ENCODE measurements at regions not wholly inside any gene's neighbourhood (a gene's known extent, or its start where the extent isn't known, plus 50 kb on each side); places are given as distances from the start of the nearest gene placed in this dataset.

DNA sequence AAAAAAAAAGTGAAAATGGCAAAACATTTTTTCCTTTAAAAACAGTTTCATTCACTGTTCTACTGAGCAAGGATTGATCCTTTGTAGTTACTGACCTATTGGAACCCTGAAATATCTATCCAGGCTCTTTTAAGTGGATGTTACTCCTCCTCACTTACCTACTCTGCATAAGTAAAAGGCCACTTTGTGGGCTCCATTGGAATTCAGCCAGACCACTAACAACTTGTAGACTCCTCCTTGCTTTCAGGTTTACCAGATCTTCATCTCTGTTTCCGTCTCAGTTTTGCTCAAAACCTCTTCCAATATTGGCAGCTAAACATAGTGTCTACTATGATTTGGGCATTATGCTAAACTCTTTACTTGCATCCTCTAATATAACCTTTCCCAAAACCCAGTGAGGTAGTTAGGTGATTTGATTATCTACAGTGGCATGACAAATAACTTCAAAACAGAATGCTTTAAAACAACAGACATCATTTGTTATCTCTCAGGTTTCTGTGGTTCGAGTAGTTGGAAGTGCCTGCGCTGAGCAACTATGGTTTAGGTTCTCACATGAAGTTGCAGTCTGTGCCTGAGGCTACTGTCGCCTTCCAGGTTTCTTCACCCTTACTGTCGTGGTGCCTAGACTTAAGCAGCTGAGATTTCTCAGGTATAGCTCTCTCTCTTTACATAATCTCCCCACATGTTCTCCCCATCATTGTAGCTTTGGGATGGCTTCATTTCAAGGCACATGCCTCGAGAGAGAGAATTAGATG, 698.2 kb downstream of the REEP3 start:
- no peak for DNase-seq (ENCODE audit: low spot score)

DNA sequence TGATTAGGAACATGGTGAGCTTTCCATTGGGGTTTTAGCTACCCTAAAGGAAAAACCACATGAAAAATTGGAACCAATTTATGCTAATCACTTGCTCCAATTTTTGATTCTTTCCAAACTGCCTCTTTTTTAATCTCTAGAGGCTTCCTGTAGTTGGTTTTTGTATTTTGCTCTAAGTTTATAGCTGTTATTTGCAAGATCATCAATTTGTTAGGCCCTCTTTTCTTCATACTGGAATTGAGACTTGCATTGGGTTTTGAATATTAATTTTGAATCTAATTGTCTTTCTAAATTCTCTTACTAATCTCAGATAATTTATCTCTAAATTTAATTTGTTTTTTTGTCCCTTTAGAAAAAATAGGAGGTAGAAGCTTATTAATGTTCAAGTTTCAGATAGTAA, 713.3 kb downstream of the REEP3 start:
- no peak for DNase-seq (ENCODE audit: low spot score)

DNA sequence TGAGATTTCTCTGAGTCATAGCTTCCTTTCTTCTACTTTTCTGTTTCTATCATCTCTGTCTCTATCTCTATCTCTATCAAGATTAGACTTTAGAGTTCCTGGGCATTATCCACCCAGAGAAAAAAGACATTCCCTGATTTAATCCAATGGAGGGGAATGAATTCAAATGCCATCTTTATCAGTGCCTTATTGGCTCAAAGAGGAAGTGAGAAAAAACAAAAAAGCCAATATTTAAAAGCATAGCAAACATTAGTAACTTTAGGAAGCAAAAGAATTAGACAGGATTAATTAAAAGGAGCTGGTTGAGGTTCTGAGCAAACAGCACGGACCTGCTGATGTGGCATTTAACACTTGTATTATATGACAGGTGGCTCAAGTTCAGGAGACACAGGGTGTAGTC, 736.5 kb downstream of the REEP3 start:
- DNase-seq (ENCODE audit: low spot score) = no peak

DNA sequence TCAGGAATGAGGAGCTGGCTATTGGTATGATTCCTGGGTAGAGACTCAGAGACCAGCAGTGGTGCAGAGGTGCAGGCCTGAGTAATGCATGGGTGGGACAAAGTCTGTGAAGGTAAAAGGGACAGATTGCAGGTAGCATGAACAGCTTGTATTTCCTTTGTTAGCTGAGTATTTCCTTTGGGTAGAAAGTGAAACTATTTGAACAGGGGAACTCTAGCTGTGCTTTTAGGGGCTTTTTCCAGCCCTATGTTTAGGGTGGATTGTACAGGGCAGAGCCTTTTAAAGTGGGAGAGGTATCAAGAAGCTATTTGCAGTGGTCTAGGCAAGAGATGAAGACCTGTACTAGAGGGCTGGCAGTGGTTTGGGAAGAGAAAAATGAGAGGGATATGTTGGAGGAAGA, 739.9 kb downstream of the REEP3 start:
- no peak for DNase-seq (ENCODE audit: low spot score)

DNA sequence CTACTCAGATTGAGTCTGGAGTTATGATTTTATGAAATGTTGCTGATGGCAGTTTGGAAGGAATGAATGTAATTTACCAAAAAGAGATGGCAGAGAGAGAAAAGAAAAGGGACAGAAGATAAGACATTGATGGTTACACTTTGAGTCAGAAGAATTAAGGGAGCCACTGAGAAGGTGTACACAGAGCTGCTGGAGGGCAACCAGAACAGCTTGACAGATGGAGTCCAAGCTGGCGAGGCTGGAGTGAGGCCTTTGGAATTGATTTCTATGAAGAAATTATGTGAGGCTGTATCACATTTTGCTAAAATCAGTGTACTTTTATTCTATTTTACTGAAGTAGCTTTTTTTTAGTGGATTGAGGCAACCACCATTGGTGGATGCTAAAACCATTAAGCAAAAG, 740.5 kb downstream of the REEP3 start:
- no peak for DNase-seq (ENCODE audit: low spot score)

DNA sequence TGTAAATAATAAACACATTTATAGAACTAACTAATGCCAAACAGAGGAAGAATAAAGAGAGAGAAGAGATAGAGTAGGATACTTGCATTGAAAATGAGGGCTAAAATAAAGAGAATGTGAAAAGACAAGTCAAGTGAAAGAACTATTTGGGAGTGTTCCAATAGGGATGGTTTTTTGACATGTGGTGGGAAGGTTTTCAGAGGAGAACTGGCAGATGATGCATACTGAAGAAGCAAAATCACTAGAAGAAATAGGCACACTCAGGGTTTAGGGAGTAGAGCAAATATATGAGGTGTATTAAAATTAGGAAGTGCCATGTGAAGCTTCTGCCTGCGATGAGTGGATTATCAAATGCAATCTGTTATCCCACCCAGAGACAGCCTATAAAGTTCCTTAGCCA, 744.8 kb downstream of the REEP3 start:
- no peak for DNase-seq (ENCODE audit: low spot score)

DNA sequence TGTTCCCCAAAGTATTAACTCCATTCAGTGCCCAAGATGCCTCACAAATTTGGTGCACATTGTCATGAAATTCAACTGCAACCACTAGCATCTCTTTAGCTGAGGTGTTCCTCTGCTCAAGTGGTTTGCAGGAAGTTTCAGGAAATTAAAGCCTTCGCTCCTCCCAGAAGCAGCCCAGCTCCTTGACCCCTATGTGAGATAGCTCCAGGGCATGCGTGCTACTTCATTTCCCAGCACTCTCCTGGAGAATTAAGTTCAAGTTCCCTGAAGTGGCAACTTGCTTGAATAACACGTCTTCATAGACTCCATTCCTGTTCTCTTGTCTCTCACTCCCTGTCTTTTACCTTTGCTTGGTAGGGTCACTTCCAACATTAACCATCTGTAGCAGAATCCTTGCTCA, 750.3 kb downstream of the REEP3 start:
- no peak for DNase-seq (ENCODE audit: low spot score)

DNA sequence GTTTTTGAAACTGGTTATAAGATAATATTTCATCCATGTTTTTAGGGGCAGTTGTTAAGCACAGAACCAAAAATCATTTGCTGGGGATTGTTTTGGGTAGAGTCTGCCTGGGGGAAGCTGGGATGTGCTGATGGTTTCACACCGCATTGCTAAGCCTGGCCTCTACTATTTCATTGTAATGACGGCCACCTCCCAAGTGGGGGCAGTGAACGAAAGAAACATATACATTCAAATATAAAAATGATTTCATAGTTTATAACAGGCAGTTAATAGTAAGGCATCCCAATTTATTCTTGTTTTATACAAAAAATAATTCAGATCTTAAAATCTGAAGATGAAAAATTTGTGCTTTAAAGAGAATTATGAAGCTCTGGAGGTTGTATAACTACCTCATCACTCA, 750.8 kb downstream of the REEP3 start:
- peak; percentile 13 for DNase-seq (ENCODE audit: low spot score)

DNA sequence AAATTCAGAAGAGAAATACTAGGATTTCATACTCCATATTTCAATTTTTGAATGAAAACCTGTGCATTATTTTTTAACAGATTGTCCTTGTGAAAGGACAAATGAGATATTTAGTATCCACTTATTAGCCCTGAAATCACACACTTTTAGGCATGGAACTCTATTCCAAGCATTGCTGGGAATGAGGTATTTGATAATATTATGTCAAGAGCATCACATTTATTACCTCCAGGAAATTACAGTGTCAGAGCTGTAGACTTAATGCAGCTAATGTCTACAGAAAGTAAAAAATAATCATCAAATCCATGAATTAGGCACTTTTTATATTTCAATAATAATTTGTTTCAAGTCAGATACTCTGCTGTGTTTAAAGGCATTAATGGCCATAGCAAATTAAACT, 753.8 kb downstream of the REEP3 start:
- DNase-seq (ENCODE audit: low spot score) = no peak

DNA sequence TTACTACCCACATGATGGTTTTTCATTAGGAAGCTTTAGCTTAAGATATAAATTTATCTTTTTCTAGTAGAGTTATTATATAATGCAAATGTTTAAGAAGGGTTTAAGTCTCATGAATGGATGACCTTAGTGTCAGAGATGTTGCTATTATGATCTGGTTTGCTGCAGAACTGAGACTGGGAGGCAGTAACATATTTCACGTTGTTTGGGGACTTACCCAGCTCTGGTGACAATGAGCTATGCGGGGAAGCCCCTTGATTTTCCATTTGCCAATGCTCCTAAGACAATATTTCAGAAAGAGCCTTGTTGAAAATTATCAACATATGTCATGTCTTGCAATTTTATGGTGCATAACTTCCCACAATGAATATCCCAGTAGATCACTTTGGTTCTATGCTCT, 754.6 kb downstream of the REEP3 start:
- DNase-seq (ENCODE audit: low spot score) = no peak

DNA sequence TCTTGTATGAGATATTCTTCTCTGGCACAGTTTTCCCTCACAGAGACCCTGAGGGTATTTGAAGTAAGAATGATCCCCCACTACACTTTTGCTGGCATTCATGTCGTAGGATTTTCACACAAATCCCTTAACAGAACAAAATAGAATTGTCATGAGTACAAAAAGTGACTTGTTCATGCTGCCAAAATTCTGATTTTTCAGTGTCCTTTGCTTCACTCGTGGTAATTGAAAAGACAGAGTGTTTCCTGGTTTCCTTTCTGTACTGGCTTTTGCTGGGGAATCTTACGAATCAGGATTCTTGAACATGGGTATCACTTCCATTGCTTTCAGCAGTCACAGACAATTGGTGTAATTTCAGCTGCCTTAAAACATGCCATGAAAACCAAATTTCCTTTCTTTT, 756.3 kb downstream of the REEP3 start:
- no peak for DNase-seq (ENCODE audit: low spot score)

DNA sequence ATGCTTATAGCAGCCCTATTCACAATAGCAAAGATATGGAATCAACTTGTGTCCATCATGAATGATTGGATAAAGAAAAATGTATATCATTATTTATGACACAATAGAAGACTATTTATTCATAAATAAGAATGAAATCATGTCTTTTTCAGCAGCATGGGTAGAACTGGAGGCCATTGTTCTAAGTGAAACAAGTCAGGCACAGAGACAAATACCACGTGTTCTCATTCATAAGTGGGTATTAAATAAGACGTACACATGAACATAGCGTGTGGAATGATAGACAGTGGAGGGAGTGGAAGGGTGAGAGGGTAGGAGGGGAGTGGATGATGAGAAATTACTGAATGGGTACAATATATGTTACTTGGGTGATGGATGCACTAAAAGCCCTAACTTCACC, 762.4 kb downstream of the REEP3 start:
- no peak for DNase-seq (ENCODE audit: low spot score)

DNA sequence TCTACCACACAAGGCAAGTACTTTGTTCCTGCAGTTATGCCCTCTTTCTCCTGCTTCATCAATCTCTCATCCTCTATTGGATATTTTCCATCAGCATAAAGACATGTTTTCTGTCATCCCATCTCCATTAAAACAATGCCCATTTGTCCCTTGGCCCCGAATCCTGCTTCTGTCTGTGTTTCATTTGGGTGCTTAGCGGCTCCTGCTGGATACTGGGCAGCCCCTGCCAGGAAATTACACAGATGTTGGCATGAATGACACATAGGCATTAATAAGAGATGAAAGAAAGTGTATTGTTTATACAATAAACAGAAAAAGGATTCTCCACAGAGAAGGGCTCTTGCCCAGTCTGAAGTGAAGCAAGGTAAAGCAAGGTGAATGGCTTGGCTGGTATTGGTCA, 765.3 kb downstream of the REEP3 start:
- DNase-seq (ENCODE audit: low spot score) = no peak

DNA sequence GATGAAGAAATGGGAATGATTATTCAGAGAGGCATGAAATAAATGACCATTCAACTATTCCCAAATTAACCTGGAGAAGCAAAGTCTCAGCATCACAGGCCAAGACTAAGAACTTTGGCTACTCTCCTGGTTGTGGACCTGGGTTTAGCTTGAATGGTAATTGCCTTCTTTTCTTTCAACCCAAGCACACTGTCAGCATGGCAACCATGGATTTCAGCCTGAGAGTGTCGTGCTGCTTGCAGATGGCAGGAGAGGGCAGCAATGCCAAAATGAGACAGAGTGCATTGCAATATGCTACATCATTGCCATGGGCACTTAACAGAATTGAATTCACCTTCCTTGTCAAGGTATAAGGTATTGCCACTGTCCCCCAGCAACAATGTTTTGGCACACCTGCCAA, 767.2 kb downstream of the REEP3 start:
- DNase-seq (ENCODE audit: low spot score) = no peak

DNA sequence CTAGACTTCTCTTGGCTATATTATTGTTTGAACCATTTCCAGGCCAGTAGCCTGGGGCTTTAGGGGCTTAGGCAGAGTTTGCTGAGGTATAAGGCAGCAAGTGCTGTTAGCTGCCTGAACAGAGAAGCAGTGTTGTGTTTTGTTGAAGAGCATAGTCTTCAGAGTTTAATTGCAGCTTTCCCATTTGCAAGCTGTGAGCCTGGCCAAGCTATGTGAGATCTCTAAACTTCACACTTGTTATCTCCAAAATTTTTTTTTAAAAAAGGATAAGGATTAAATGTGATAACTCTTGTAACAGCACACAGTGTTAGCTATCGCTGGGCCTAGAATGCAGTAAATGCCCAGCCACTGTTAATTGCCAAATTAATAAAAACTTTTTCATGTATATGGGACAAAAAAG, 782.4 kb downstream of the REEP3 start:
- DNase-seq (ENCODE audit: low spot score) = no peak

DNA sequence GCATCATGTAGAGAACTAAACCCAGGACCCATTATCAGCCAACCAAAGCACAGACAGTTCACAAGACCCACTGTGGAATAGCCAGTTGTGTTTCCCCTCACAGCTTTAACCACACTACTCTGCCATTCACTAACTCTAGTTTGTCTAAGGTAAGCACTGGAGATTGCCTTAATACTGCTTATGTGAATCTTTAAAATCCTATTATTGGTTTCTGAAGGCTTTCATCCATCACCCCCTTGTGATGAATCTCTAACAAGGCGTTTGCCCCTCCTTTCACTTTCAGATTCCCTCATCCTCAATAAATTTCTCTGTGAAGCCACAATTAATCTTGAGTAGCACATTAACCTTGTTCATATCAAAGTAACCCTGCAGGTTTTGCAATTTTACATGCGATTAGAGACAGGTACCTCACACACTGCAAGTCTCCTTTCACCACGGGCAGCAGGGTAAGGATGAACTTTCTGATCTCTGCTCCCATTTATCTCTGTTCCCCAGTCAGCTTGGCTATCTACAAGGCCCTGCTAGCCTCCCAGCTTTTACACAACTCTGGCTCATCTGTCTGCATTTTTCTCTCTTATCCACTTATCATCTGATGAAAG, 785.6 kb downstream of the REEP3 start:
- no peak for DNase-seq (ENCODE audit: low spot score)

DNA sequence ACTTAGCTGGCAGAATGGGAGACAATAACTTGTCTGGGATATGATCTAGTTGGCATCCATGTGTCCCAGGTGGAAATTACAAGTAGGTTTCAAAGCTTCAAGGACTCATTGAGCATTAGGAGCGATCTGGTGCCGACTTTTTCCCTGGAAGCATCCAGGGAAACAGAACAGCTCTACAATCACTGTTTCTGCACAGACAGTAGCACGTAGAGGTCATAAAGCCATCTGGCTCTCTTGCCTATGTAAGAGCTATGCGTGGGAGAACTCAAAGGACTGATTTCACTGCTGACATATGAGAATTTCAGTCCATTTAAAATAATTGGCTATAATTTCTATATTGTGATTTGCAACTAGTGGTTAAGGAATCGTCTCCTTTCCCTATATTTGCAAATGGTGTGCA, 791.7 kb downstream of the REEP3 start:
- DNase-seq (ENCODE audit: low spot score) = no peak

DNA sequence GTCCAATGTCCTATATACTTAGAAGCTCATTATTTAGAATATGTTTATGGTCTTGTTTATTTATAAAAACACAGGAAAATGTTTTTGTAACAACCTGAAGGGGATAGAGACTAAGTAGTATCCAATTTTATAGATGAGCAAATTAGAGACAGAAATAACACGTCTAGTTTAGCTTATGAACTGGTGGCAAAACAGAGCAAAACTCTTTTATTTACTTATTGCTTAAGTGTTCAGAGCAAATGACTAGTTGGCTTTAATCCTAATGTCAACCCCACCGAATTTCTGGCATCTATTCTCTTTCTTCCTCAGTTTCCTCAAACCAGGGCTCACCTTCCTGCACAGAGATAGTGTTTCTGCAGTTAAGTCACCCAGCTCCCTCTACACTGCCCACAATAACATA, 792.8 kb downstream of the REEP3 start:
- DNase-seq (ENCODE audit: low spot score) = no peak

DNA sequence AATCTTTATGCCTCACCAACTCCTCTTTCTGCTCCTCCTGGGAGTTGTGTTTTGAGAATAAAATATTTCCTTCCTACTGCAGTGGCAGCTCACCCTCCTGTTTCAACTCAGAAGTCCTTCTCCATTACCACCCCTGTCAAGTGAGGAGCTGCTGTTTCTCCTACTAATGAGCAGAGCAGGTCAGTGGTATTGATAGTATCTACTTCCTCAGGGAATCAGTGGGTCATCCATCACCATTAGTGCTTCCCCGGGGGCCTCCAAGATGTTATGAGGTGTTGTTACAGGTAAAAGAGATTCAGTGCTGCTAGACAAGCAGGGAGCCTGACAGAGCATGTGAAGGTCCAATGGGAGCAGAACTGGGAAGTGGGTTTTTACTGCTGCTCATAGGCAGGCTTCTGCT, 795.2 kb downstream of the REEP3 start:
- DNase-seq (ENCODE audit: low spot score) = no peak

DNA sequence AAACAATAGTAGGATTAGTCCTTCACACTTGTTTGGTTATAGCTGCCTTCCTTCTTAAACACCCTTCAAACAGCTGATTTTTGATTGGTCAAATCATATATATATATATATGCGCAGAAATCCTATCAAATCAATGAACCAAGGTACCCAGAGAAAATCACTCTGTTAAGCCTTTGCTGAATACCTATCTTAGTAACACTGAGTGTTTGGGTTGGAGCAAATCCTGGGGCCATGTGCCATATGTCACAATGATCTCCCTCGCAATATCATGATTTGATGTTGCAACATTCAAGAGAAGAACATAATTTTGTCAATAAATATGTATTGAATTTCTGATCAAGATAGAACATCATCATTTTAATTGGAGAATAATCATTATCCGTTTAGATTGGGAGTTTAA, 795.6 kb downstream of the REEP3 start:
- DNase-seq (ENCODE audit: low spot score) = no peak

DNA sequence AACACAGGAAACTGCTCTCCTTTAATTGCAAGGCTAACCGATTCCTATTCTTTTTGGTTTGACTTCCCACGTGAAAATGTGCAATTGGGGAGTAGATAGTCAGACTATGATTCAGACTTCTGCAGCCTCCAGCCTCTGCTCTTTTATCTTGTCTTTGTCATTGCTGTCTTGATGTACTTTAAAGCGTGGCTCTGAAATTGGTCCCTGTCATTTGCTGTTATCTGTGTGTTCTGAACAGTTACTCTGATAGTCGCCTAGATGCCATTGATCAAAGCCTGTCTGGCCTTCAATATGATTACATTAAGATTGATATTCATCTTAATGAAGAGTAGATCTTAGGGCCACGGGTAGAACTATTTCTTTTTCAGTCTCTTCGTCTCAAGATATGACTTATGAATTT, 799.2 kb downstream of the REEP3 start:
- no peak for DNase-seq (ENCODE audit: low spot score)

DNA sequence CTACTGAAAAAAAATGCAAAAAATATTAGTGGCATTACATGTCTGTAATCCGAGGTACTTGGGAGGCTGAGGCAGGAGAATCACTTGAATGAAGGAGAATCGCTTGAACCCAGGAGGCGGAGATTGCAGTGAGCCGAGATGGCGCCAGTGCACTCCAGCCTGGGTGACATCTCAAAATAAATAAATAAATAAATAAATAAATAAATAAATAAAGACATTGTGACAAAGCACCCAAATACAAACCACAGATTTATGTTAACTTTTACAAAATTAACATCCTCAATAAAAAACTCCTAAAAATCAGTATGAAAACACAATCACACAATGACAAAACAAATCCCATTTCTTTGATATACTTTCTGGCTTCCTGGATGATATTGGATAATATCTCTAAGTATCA, 808.3 kb downstream of the REEP3 start:
- DNase-seq (ENCODE audit: low spot score) = no peak

DNA sequence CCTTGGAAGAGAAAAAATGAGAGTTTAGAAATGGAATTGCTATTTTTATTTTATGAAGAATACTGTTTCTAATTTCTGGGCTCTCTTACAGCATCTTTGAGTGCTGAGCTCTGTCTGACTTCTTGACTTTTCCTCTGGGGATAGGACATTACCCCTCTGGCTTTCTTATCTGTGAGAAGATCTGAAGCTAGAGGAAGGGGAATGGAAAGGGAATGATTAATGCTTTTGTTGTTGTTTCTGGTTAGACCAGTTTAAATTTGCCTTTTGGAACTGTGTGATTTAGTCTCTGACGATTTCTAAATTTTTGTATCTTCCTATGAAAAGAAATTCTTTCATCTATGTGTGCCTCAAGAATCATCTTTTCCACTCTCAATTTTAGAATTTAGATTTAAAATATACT, 811.4 kb downstream of the REEP3 start:
- DNase-seq (ENCODE audit: low spot score) = no peak

DNA sequence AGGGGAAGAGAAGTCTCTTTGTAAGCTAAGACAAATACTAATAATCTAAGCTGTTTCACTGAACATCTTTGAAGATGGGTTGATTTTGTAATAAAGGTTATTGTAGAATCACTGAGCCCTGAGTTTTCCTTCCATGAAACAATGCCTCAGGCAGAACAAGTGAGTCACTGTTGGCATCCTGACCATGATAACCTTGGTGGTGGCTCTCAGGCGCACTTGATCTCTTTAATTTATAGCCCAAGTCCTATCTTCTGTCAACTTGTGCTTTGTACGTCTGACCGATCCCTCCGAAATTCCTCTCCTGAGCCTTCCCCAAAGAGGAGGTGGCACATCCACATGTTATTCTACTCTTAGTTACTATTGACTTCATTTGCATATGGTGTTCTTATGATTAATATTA, 812.9 kb downstream of the REEP3 start:
- no peak for DNase-seq (ENCODE audit: low spot score)
